GDM1 (cell line): ENCODE measurements at regions not wholly inside any gene's neighbourhood (a gene's known extent, or its start where the extent isn't known, plus 50 kb on each side); places are given as distances from the start of the nearest gene placed in this dataset.

ENCODE experiments used
- DNase-seq: peaks from one replicate; lab custom pipeline; 2025; lab: John Stamatoyannopoulos, UW

DNA sequence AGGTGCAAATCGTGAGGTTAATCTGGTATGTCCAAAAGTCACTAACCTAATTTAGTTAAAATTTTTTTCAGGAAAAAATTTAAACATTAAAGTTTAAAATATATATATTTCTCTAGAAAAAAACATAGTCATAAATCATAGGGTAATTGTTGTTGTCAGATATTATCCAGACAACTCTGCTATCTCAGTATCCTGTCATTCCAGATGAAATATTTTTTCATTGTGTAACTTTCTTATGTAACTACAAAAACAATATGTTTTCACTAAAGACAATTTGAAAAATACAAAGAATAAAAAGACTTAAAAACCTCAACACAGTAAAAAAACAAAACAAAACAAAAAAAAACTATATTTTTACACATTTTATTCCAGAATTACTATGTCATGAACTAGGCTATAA lies 57.6 kb downstream of the TENT5A start:
- DNase-seq, result no peak

DNA sequence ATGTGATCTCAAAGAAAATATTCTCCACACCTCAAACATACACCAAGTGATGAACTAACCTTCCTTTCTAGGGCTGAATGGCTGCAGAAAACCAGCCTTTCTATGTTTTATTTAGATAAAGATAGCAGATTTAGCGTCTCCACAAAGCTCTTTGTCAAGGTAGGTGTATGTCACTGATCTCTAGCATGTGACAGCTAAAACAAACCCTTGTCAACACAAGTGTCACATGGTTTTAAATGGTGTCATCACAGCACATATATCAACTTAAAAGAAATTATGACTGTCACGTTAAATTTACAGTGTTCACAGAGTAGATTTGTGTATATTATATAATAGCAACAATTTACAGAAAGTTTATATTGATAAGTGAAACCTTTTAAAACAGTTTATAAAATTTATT lies 58.3 kb downstream of the TENT5A start:
- DNase-seq, result no peak

DNA sequence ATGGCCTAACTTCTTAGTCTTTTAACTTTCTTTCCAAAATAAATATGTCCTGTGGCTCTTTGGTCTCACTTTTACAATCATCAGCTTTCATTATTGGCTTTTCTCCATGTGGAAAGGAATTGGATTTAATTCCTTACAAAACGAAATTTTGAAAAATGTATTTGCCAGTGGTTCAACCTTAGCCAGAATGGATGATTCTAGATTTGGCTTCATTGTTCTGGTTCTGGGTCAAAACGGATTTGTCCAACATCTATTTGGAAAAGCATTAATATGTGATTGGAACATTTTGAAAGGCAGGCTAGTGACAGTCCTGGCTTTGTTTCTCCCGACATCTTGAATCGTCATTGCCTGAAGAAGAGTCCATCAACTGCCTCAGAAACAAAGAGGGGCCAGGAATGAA lies 59.2 kb downstream of the TENT5A start:
- no peak for DNase-seq

DNA sequence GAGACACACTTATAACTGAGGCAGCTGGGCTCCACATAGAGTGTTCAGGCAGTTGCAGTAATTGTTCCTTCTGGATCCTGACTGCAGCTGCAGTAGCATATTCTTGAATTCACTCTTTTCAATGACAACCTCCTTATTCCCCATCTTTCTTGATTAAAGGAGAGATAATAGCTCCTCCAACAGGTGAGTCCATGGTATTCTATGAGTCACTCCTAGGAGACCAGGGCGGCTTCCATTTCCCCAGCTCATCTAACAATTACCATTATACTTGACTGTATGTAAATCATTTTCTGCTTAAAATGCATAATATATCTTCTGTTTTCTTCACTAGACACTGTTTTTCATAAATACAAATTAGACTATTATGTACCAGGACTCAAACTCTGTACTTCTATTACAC lies 62.4 kb downstream of the TENT5A start:
- DNase-seq, result no peak

DNA sequence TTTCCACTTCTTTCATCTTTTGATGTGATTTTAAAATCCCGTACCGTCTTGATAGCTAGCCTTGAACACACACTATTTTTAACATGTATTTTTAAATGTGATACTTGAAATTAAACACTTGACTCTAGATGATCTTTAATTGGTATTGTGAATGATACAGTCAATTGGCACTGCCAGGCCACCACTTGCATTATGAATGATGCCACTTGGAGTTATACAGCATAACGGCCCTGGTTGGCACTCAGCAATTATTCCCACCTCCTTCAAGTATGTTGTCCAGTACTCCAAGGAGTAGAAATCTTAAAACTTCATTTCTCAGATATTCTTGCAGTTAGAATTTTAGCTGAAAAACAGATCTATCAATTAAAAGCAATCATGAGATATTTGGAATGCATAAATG lies 62.9 kb downstream of the TENT5A start:
- no peak for DNase-seq

DNA sequence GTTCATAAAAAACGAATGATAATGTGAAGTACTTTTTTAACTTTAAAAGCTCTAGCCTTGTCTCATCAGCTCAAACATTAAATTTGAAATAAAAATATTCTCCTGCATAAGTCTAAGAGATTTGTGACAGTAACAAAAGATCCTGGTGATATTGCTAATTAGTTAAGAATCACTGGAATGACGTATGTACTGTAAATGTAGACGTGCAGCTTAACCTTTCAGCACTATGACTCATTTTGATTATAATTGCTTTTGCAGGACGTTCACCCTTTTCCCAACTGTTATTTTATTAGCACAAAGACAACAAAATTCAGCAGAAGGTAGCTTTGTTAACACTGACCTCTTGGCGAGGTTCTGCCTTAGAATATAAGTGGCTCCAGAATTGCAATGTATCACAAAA lies 68.6 kb downstream of the TENT5A start:
- DNase-seq, result no peak

DNA sequence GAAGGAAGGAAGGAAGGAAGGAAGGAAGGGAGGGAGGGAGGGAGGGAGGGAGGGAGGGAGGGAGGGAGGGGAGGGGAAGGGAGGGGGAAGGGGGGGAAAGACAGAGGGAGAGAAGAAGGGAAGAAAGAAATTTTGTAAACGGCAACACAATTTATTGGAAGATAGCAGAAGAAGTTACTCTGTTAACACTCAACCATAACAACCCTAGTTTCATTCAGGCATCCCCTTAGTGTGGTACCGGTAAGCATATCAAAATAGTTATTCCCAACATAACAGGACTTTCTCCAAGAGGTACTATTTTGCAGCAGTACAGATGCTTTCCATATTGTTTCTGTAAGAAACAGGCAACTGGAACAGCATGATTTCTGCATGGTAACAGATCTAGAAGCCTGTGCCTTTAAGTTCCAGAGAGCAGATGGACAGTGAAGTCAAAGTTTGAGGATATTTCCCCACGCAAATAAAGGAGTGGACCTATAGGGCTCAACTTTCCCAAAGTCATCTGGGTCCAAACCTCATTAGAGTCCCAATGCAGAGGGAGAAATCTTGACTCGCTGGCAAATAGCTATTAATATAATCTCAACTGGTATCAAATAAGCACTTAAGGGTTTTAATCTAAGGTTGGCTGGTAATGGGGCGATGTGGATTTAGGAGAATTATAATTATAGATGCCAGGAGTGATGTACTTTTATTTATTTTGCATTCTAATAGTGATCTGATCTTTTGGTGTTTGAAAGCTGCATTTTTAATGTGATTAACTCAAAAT lies 69.4 kb downstream of the TENT5A start:
- DNase-seq, result no peak

DNA sequence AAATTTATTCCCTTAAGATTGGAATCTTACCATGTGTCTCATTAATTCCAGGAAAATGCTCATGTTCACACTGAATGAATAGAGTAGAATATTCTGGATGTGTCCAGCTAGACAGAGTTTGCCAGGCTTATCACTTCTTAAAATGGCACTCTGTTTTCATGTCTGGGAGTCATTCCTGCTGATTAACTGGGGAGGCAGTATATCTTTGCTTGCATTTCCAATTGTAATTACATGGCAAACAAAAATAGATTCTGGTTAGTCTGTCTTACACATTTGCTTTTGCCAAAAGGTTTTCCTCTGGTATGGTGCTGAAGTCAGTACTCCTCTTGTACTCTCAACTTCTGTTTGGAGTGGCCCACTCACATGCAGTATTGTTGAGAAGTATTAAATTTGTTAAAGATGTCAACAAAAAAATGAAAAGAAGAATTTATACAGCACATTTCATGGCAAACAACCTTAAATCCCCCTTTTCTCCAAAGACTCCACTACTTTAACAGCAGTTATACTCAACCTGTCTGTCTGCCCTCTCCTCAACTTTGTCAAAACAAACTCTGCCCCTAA lies 70.2 kb downstream of the TENT5A start:
- no peak for DNase-seq

DNA sequence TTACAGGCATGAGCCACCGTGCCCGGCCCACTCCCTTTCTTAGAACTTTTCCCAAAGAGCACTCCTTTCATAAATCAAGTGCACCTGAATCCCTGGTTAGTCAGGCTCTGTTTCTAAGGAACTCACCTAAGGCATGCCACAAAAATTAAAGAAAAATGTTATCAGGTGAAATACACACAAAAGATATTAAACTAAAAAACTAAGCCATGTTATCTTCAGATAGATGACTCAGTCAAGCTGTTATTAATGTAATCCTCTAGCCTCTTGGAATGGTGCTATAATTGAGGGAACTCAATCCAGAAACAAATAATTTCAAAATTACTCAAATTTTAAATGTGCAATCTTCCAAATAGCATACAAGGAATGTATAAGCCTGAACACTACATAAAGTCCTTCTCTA lies 83.0 kb downstream of the TENT5A start:
- DNase-seq, result no peak

DNA sequence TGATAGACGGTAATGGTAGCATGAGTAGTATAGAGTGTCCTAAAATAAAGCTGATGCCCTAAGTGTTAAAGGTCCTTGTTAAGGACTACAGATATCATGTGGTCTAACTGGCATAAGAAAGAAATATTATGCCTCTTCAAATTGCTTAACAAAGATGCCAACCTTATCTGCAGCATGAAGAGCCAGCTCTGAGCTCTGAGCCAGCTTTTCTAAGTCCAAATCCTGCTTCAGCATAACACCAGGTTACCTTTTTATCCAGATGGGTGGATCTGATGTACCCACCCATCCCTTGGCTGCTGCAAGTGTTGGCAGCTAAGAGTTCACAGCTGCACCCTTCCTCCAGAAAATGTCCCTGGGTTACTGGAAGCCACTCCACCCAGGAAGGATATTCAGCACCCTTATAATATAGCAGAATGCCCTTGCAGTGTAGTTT lies 83.8 kb downstream of the TENT5A start:
- no peak for DNase-seq

DNA sequence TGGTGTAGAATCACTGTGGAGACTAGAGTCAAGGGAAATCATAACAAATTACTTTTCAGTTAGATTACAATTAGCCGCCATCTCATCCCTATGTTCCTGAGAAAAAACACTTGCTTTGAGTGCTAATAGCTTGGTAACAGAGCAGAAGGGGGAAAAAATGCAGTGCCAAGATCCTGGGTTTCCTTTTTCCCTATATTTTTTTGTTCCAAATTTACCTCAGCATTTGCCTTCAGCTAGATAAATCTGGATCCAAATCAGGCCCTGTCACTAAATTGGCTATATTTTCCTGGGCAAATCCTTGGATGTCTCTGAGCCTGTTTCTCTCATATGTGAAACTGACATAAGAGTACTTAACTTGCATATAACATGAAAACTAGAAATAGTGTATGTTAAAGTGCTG lies 86.0 kb downstream of the TENT5A start:
- DNase-seq, result no peak

DNA sequence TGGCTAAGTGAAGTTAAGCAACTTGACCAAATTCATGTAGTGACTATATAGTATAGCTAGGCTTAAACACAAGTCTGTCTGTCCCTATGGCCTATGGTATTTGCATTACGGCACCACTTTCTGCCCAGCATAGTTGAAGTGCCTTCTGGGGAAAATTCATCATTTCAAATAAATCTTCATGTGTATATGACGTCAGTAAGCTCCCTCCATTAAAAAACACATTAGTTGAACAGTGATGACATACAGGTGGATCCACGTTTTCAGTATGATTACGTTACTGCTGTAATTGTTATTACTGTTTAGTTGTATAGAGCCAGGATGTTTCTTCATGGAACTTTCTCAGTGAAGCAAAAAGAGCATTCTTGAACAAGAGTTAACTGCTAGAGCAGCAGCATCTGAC lies 96.2 kb downstream of the TENT5A start:
- DNase-seq, result no peak

DNA sequence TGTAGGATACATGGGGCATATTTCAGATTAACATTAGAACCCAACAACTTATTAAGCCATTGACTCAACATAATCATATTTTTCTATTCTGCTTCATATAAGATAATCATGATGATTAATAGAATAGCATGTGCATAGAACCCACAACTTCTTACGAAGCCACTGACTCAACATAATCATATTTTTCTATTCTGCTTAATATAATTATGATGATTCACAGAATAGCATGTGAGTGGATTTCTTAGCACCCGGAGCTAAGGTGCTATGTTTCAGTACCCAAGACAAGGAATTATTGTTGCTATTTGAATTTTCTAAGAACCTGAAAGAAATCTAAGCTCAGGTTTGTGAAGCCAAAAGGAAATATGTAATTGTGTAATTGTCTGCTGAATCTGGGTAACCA lies 96.8 kb downstream of the TENT5A start:
- no peak for DNase-seq

DNA sequence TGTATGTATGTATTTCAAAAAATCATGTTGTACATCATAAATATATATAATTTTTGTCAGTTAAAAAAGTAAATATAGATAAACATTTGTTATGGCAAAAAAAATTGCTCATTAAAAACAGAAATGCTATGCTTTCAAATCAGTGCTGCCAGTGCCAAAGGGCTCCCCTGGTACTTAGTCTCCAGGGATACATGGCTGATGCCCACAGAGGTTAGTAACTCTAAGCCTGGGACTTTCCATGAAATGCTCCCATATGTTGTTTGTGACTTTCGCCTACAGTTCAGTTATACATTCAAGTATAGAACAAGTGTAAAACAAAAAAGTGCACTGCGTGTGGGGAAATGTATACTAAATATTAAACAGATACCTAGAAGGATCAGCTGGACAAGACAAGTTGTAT lies 104.0 kb downstream of the TENT5A start:
- no peak for DNase-seq

DNA sequence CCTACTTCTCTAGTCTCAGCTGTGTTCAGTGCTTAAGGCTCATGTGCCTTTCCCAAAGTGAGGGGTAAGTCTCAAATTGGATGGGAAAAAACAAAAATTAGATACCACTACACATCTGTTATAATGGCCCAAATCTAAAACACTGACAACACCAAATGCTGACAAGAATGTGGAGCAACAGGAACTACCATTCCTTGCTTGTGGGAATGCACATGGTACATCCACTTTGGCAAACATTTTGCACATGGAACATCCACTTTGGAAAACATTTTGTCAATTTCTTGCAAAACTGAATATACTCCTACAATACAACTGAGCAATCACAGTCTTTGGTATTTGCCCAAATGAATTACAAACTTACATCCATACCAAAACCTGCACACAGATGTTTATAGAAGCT lies 109.3 kb downstream of the TENT5A start:
- no peak for DNase-seq

DNA sequence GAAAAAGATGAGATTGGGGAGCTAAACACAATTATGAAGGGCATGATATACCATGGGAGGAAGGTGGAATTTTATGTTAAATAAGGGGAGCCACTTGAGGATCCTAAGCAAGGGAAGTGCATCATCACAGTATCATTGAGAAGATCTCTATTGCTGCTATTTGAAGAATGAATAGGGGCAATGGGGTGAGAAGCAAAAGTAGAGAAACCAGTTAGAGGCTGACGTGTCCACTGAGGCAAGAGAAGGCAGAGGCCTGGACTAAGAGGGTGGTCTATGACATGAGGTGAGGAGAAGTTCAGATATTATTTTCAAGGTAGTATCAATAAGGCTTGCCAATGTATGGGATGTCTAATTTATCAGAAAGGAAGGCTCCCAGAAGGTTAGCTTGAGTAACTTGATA lies 111.6 kb downstream of the TENT5A start:
- DNase-seq, result no peak

DNA sequence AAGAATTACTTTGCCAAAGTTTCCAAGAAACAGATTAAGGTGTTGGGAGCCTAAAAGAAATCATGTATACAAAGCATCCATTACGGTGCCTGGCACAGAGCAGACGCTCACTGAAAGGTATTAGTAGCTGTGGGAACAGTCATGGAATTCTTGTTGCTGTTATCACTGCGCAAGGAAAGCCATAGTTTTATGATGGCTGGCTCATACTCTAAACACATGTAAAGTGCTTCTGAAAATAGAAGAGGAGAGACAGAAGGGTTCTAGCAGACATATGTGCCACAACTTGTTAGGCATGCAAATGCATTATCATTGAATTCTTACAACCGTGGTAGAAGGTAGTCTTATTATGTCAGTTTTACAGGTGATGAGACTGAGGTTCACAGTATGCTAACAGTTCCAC lies 112.4 kb downstream of the TENT5A start:
- DNase-seq, result no peak

DNA sequence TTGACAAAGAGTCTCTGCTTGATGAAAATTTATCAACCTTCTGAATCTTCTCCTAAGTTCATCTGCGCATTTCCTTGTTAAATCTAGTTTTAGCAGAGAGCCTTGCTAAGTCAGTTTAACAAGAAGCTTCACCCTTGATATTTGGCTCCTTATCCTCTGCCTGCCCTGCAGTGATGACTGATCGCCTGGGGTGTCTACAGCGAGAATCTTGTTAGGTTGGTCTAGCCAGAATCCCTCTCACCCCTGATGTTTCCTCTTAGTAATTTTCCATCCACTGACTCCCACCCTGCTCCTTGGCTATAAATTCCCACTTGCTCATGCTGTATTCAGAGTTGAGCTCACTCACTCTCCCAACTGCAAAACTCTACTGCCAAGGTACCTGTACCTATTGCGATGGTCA lies 114.1 kb downstream of the TENT5A start:
- DNase-seq, result no peak

DNA sequence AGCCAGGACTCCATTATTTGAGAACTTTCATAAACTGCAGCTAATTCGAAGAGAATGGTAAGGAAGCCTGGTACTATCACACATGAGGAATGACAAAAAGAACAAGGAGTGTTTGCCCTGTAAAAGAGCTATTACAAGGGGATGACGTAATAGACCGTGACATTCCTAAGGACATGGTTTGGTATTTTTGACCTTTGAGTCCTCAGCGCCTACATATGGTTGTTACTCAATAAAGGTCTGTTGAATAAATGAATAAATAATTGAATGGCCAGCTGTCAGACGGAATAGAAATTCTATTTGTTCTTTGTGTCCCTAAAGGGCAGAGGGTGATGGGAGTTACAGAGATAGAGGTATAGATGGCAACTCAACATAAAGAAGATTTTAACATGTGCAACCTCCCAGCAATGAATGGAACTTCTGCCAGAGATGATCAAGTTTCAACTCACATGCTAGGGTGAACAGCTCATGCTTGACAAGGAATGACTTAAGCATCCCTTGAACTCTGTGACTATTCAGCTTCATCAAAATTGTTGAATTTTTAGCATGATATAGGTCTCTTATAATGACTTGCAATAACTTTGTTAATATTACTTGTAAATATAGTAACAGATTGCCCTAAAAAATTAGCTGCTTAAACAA lies 115.4 kb downstream of the TENT5A start:
- no peak for DNase-seq

DNA sequence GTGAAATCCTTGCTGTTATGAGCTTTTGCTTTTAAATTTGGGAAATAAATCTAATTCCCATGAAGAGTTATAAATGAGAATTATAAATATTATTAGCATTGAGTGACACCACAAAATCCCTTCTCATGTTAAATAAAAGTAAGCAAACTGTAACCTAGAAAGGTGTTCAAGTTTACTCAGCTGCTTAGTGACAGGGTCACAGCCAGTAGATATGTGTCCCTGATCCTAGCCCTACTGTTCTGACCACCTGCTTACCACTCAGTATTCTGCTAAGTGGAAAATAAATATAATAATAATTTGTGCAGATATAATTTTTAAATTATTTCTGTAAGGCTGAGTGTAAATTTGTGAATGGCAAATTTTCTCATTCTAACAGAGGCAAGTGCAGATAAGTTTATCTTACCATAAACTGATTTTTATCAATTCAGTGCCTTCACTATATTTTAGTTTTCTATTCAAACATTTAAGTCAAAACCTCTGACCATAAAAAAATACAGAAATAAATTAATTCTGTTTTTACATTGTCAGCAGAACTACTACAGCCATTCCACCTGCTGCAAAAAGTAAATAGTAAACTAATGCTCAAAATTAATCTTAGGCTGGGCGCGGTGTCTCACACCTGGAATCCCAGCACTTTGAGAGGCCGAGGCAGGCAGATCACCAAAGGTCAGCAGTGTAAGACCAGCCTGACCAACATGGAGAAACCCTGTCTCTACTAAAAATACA lies 118.2 kb downstream of the TENT5A start:
- DNase-seq, result no peak

DNA sequence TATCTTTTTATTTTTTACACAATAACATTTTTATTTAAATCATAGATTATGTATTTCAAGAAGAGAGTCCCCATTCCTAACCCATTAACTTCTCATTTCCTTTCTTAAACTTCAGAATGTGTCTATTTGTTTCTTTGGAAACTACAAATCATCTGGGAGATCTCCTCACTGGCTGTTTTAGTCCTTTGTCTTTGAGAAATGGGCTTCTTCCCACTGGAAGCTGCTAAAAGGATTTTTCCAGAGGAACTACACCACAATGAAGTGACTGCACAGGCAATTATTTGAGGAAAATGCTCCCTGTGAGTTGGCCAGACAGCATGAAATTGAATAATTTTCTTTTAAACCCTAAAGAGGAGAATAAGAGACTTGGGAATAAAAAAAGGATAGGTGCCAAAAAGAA lies 119.1 kb downstream of the TENT5A start:
- DNase-seq, result no peak

DNA sequence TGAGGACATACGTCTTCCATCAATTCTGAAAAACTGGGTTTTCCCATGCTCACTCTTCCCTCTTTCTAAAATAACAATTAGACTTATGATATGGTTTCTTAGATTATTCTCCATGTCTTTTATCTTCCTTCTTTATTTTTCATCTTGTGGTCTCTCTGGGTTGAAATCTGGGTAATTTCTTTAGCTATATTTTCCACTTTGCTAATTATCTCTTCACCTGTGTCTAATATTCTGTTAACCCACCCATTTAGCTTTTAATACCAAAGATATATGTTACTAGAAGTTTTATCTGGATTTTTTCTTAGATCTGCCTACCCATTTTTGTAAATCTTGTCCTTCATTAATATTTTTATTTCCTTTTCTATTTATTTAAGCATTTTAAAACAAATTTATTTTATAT lies 121.8 kb downstream of the TENT5A start:
- no peak for DNase-seq

DNA sequence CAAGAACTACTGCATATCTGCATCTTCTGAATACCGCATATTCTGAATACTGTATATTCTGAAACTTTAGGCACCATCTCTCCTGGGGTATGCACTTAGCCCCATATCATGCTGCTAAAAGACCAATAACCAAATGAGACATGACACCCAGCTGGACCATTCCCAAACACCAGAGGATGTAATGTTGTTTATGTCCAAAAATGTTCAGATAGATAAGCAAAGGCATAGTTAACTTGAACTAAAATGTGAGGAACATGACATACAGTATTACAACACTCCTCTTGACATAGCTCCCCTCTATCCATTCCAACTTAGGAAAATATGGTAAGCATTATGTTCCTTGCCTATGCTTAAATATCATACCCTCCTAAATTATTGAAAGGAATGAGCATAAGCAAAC lies 127.3 kb downstream of the TENT5A start:
- DNase-seq, result no peak
